HCT116 (cell line): ENCODE measurements at regions not wholly inside any gene's neighbourhood (a gene's known extent, or its start where the extent isn't known, plus 50 kb on each side); places are given as distances from the start of the nearest gene placed in this dataset.

Experiments
- ATAC-seq: fragments of 200-7000 bp; cut with Tn5 transposase; 2 replicates; pipeline ENCODE4 v1.9.1; 2020; ENCODE audit warnings: mild to moderate bottlenecking, moderate library complexity
- BruUV-seq: library from RNA; stranded (reverse); fragments of 400-500 nt; replicated peaks from 2 replicates; lab custom pipeline; 2021; lab: Mats Ljungman, UMichigan
- CTCF ChIA-PET: fragments of 300-600 bp; sonication (Branson Sonifier 250); formaldehyde crosslinking; loops from one replicate; lab custom pipeline; 2021; ENCODE audit warnings: antibody characterized with exemption; lab: Charles Lee
- POLR2A ChIA-PET: fragments of 300-600, 350-600 bp; sonication (Branson Sonifier 250); formaldehyde crosslinking; loops from one replicate; lab custom pipeline; 2021; ENCODE audit warnings: antibody characterized with exemption; lab: Charles Lee
- RAD21 ChIA-PET, 2 experiments: fragments of 300-600 bp; sonication (Branson Sonifier 250); formaldehyde crosslinking; loops; one replicate each; lab custom pipeline; 2023; ENCODE audit warnings: low total read pairs in 2 of 2; ENCODE audit not compliant: uncharacterized antibody in 2 of 2, unreplicated experiment in 2 of 2, low non-redundant PET in 1 of 2; lab: Charles Lee
- DNase-seq: peaks from one replicate; pipeline ENCODE4 v3.0.0-alpha.2; 2010; ENCODE audit warnings: low read depth, low spot score
- H2AFZ ChIP-seq: fragments of 200-600 bp; shearing (Covaris generic), sonication (generic); 2 replicates; pipeline ENCODE4 v1.6.1; 2017; ENCODE audit warnings: low read depth, mixed run types, mixed read lengths, antibody characterized with exemption, low read length; ENCODE audit not compliant: poor library complexity, severe bottlenecking
- H3K27ac ChIP-seq: 2 replicates; pipeline ENCODE4 v1.5.1; 2012; ENCODE audit warnings: low read depth, low read length
- H3K27me3 ChIP-seq: fragments of 200-600 bp; sonication (generic); 2 replicates; pipeline ENCODE4 v1.6.1; 2016; ENCODE audit warnings: mixed run types, low read length, mixed read lengths; ENCODE audit not compliant: insufficient read depth
- H3K36me3 ChIP-seq, 2 experiments: fragments of 200-500 bp in 1 of 2; fragments of 200-600 bp in 1 of 2; sonication (Bioruptor generic) in 1 of 2; sonication (generic) in 1 of 2; 2 replicates each; pipeline versions ENCODE4 v1.5.1 to v1.6.1; 2014 to 2016; ENCODE audit warnings: low read length in 2 of 2, inconsistent platforms in 1 of 2, mixed read lengths in 1 of 2, mixed run types in 1 of 2; ENCODE audit not compliant: insufficient read depth in 2 of 2, control insufficient read depth in 1 of 2
- H3K4me1 ChIP-seq, 2 experiments: fragments of 200-600 bp in 1 of 2; sonication (generic) in 1 of 2; 2 replicates each; pipeline versions ENCODE4 v1.5.1 to v1.6.1; 2012 to 2017; ENCODE audit warnings: low read length in 2 of 2, inconsistent platforms in 1 of 2, mild to moderate bottlenecking in 1 of 2, mixed read lengths in 1 of 2, mixed run types in 1 of 2, moderate library complexity in 1 of 2; ENCODE audit not compliant: insufficient read depth in 2 of 2, control insufficient read depth in 1 of 2
- H3K4me2 ChIP-seq: fragments of 200-600 bp; sonication (generic); 2 replicates; pipeline ENCODE4 v1.6.1; 2017; ENCODE audit warnings: mixed run types, low read length, mixed read lengths
- H3K4me3 ChIP-seq, 2 experiments: fragments of 200-600 bp in 1 of 2; sonication (generic) in 1 of 2; replicated peaks in 1 of 2; 2 replicates each; pipeline ENCODE4 v1.5.1; 2011 to 2016; ENCODE audit warnings: low read length in 2 of 2, control low read depth in 1 of 2, low read depth in 1 of 2, mild to moderate bottlenecking in 1 of 2, mixed read lengths in 1 of 2, mixed run types in 1 of 2
- H3K79me2 ChIP-seq: fragments of 200-600 bp; sonication (generic); 2 replicates; pipeline ENCODE4 v1.6.1; 2017; ENCODE audit warnings: mild to moderate bottlenecking, mixed run types, low read length, moderate library complexity, mixed read lengths; ENCODE audit not compliant: insufficient read depth
- H3K9ac ChIP-seq: fragments of 200-600 bp; sonication (generic); 2 replicates; pipeline ENCODE4 v1.6.1; 2016; ENCODE audit warnings: low read length, mixed read lengths
- H3K9me2 ChIP-seq: fragments of 200-600 bp; sonication (generic), shearing (Covaris generic); 2 replicates; pipeline ENCODE4 v1.6.1; 2017; ENCODE audit warnings: mixed run types, mild to moderate bottlenecking, moderate library complexity; ENCODE audit not compliant: insufficient read depth
- H3K9me3 ChIP-seq, 2 experiments: fragments of 200-500 bp in 1 of 2; fragments of 200-600 bp in 1 of 2; sonication (Bioruptor generic) in 1 of 2; sonication (generic) in 1 of 2; 2 replicates each; pipeline ENCODE4 v1.6.1; 2014 to 2017; ENCODE audit warnings: low read length in 2 of 2, mixed read lengths in 2 of 2, inconsistent platforms in 1 of 2, low read depth in 1 of 2, mild to moderate bottlenecking in 1 of 2, mixed run types in 1 of 2, moderate library complexity in 1 of 2; ENCODE audit not compliant: control insufficient read depth in 1 of 2, insufficient read depth in 1 of 2
- H4K20me1 ChIP-seq: fragments of 200-600 bp; sonication (generic), shearing (Covaris generic); 2 replicates; pipeline ENCODE4 v1.6.1; 2017; ENCODE audit warnings: mixed run types, mild to moderate bottlenecking, moderate library complexity; ENCODE audit not compliant: insufficient read depth
- ATF3 ChIP-seq: IDR thresholded peaks from 2 replicates; pipeline ENCODE4 v1.6.1; 2012
- CBX3 ChIP-seq: IDR thresholded peaks from 2 replicates; pipeline ENCODE4 v1.6.1; 2012; ENCODE audit warnings: low read depth
- CEBPB ChIP-seq: IDR thresholded peaks from 2 replicates; pipeline ENCODE4 v1.6.1; 2012; ENCODE audit warnings: low read depth
- CTCF ChIP-seq, 3 experiments: fragments of 200-600 bp in 1 of 3; sonication (generic) in 1 of 3; IDR thresholded peaks in 2 of 3; conservative IDR thresholded peaks in 1 of 3; 2 replicates each; pipeline ENCODE4 v1.5.1; 2012 to 2017; ENCODE audit warnings: low read depth in 2 of 3, low read length in 2 of 3, antibody characterized with exemption in 1 of 3, borderline replicate concordance in 1 of 3, control low read depth in 1 of 3, mild to moderate bottlenecking in 1 of 3, mixed read lengths in 1 of 3, mixed run types in 1 of 3, moderate library complexity in 1 of 3; ENCODE audit not compliant: insufficient read depth in 1 of 3
- ELF1 ChIP-seq: IDR thresholded peaks from 2 replicates; pipeline ENCODE4 v1.6.1; 2012; ENCODE audit warnings: low read depth, borderline replicate concordance
- EZH2 ChIP-seq: fragments of 200-600 bp; sonication (generic); IDR thresholded peaks from 2 replicates; pipeline ENCODE4 v1.6.1; 2017; ENCODE audit warnings: antibody characterized with exemption, mixed run types
- MAX ChIP-seq: IDR thresholded peaks from 2 replicates; pipeline ENCODE4 v1.6.1; 2012
- POLR2AphosphoS5 ChIP-seq: IDR thresholded peaks from 2 replicates; pipeline ENCODE4 v1.6.1; 2011; ENCODE audit warnings: mild to moderate bottlenecking, low read depth, low read length, moderate library complexity
- RAD21 ChIP-seq: IDR thresholded peaks from 2 replicates; pipeline ENCODE4 v1.6.1; 2012; ENCODE audit warnings: low read depth, mild to moderate bottlenecking
- SP1 ChIP-seq: IDR thresholded peaks from 2 replicates; pipeline ENCODE4 v1.6.1; 2012; ENCODE audit warnings: low read depth
- SRF ChIP-seq: IDR thresholded peaks from 2 replicates; pipeline ENCODE4 v1.6.1; 2012; ENCODE audit warnings: low read depth
- ZNF274 ChIP-seq: fragments of 200-500 bp; sonication (Bioruptor generic); IDR thresholded peaks from 2 replicates; pipeline ENCODE4 v1.6.1; 2014; ENCODE audit warnings: mild to moderate bottlenecking, low read depth, low read length, inconsistent platforms
- intact Hi-C: fragments of 100-400 bp; cut with micrococcal nuclease; formaldehyde crosslinking; loops from 2 replicates; pipeline ENCODE4 v1.10.0; 2022

GRCh38 chrX:25810202-25810601, 327.9 kb upstream of the MAGEB18 start:
- Histone ChIP-seq H3K4me2 (no peak overlapping the region), H4K20me1 (no peaks in the 10 kb centered on the region), H3K9me2 (no peaks in the 10 kb centered on the region), H3K9ac (no peak overlapping the region), H2AFZ (no peak overlapping the region), H3K27me3 (no peaks in the 10 kb centered on the region), H3K79me2 (no peaks in the 10 kb centered on the region), H3K9me3 (no peaks in the 10 kb centered on the region), H3K27ac (no peak overlapping the region), H3K4me3 (no peak overlapping the region), H3K4me1 (no peaks in the 10 kb centered on the region), H3K36me3 (no peaks in the 10 kb centered on the region)
- no TSS peak for BruUV-seq
- no peak for ATAC-seq
- TF ChIP-seq EZH2 (no peak), POLR2AphosphoS5 (no peak), ELF1 (no peak), CBX3 (no peak), SRF (no peak), CEBPB (no peak), MAX (no peak), ZNF274 (no peak), SP1 (no peak), ATF3 (no peak), CTCF (IDR thresholded peaks at IDR 0.05 in 2 of 3, conservative IDR thresholded peaks at IDR 0.05 in 1 of 3; ENCODE audit: borderline replicate concordance in 1 of 3, insufficient read depth in 1 of 3, low read depth in 2 of 3, low read length in 2 of 3) (no peak), RAD21 (no peak)
- intact Hi-C loops, result no loop called here
- no peak for DNase-seq
- POLR2A ChIA-PET, result no interaction called here
- RAD21 ChIA-PET, result no interaction called here
- CTCF ChIA-PET, result no interaction called here
